Right lobe of liver (tissue), 6 donors: ENCODE measurements at regions not wholly inside any gene's neighbourhood (a gene's known extent, or its start where the extent isn't known, plus 50 kb on each side); places are given as distances from the start of the nearest gene placed in this dataset.

Experiments used
- ATAC-seq, 4 donors: fragments of 200-7000 bp; cut with Tn5 transposase; one replicate each; pipeline ENCODE4 v1.9.1; 2020; ENCODE audit warnings: mild to moderate bottlenecking in 4 of 4, moderate library complexity in 4 of 4
- DNase-seq, 3 donors: peaks; one replicate each; pipeline ENCODE4 v3.0.0-alpha.2; 2020
- H3K27ac ChIP-seq, 3 donors: fragments of 200-600 bp; one replicate each; pipeline ENCODE4 v1.8.0; 2022
- H3K27me3 ChIP-seq, 2 donors: fragments of 200-600 bp; one replicate each; pipeline ENCODE4 v1.8.0; 2022
- H3K36me3 ChIP-seq, 4 donors: fragments of 200-600 bp; sonication (generic) in 1 of 4; one replicate each; pipeline versions ENCODE4 v1.5.1 to v1.8.0; 2017 to 2022; ENCODE audit warnings: control low read depth in 1 of 4
- H3K4me1 ChIP-seq, 4 donors: fragments of 200-600 bp; sonication (generic) in 1 of 4; one replicate each; pipeline versions ENCODE4 v1.5.1 to v1.8.0; 2017 to 2022; ENCODE audit warnings: control low read depth in 1 of 4
- H3K4me3 ChIP-seq, 3 donors: fragments of 200-600 bp; one replicate each; pipeline ENCODE4 v1.8.0; 2022
- H3K9me3 ChIP-seq, 4 donors: fragments of 200-600 bp; sonication (generic) in 1 of 4; one replicate each; pipeline versions ENCODE4 v1.5.1 to v1.8.0; 2017 to 2022; ENCODE audit warnings: control low read depth in 1 of 4
- CTCF ChIP-seq, 4 donors: fragments of 200-600 bp in 3 of 4; fragments of 450-650 bp in 1 of 4; IDR thresholded peaks; one replicate each; pipeline versions ENCODE4 v1.5.1 to v1.8.0; 2016 to 2022; ENCODE audit warnings: antibody characterized with exemption in 4 of 4, mild to moderate bottlenecking in 2 of 4
- POLR2A ChIP-seq: fragments of 450-650 bp; IDR thresholded peaks from one replicate; pipeline ENCODE4 v1.6.1; 2017; ENCODE audit warnings: antibody characterized with exemption, mild to moderate bottlenecking
- WGBS: methylation state at CpG from one replicate; pipeline ENCODE4 v1.1.6; 2018; ENCODE audit warnings: low coverage, low lambda C conversion rate; ENCODE audit not compliant: insufficient coverage; ENCODE audit errors: missing lambda C conversion rate; 5-methylcytosine and 5-hydroxymethylcytosine counted together
- intact Hi-C, 2 donors: fragments of 100-400 bp; cut with DNase I; formaldehyde crosslinking; loops; one replicate each; pipeline versions ENCODE4 v1.11.2 to v1.14.1; 2022
- donor health status: DM: no; HTN: yes; CAD: no.
- donor health status: DM: no; HTN: no; CAD: no.
- donor health status: DM: no; HTN: no; CAD: no.
- donor health status: DM: no; HTN: yes; CAD: no.
- donor health status: DM: no; HTN: yes; CAD: no.

- intact Hi-C loops = no loop called here
- WGBS = 56% methylated on average over 1 of the region's 1 CpG
- Histone ChIP-seq H3K4me1 (no peaks in the 10 kb centered on the region), H3K4me3 (no peak overlapping the region), H3K27ac (no peak overlapping the region), H3K9me3 (no peaks in the 10 kb centered on the region), H3K36me3 (no peaks in the 10 kb centered on the region), H3K27me3 (no peaks in the 10 kb centered on the region)
- TF ChIP-seq CTCF (IDR thresholded peaks at IDR 0.05) = no peak
- TF ChIP-seq POLR2A = no peak
- ATAC-seq (no peak), DNase-seq (no peak)
These were observed 58.4 kb upstream of the IGSF21 start for GRCh38 chr1:18049228-18049627.

GRCh38 chr1:18052671-18053070, 54.9 kb upstream of the IGSF21 start:
- H3K27me3 ChIP-seq = no peaks in the 10 kb centered on the region
- no peak for TF ChIP-seq POLR2A
- TF ChIP-seq CTCF (IDR thresholded peaks at IDR 0.05) = no peak
- DNase-seq = no peak
- ATAC-seq = no peak
- H3K4me1 ChIP-seq = no peaks in the 10 kb centered on the region
- H3K9me3 ChIP-seq = no peaks in the 10 kb centered on the region
- H3K36me3 ChIP-seq = no peaks in the 10 kb centered on the region
- no peak overlapping the region for H3K4me3 ChIP-seq
- WGBS = 52% methylated on average over 8 of the region's 8 CpGs
- no peak overlapping the region for H3K27ac ChIP-seq
- intact Hi-C loops = no loop called here

GRCh38 chr1:18055156-18055555, 52.4 kb upstream of the IGSF21 start:
- Histone ChIP-seq H3K27ac (no peak overlapping the region), H3K9me3 (no peaks in the 10 kb centered on the region), H3K36me3 (no peaks in the 10 kb centered on the region), H3K27me3 (no peaks in the 10 kb centered on the region), H3K4me3 (no peak overlapping the region), H3K4me1 (no peaks in the 10 kb centered on the region)
- no peak for DNase-seq
- intact Hi-C loops = no loop called here
- ATAC-seq = no peak
- no peak for TF ChIP-seq CTCF (IDR thresholded peaks at IDR 0.05)
- TF ChIP-seq POLR2A = no peak
- 84% methylated on average over 14 of the region's 14 CpGs for WGBS

- no peaks in the 10 kb centered on the region for H3K9me3 ChIP-seq
- H3K36me3 ChIP-seq = no peaks in the 10 kb centered on the region
- H3K4me3 ChIP-seq = no peak overlapping the region
- TF ChIP-seq POLR2A (no peak), CTCF (IDR thresholded peaks at IDR 0.05) (no peak)
- H3K27ac ChIP-seq = no peak overlapping the region
- H3K4me1 ChIP-seq = no peaks in the 10 kb centered on the region
- WGBS = 80% methylated on average over 1 of the region's 1 CpG
- ATAC-seq (no peak), DNase-seq (no peak)
- intact Hi-C loops = no loop called here
- H3K27me3 ChIP-seq = no peaks in the 10 kb centered on the region
These were observed 51.1 kb upstream of the IGSF21 start for GRCh38 chr1:18056545-18056944.

GRCh38 chr1:18057623-18058022, 50.0 kb upstream of the IGSF21 start:
- TF ChIP-seq CTCF (IDR thresholded peaks at IDR 0.05) (no peak), POLR2A (no peak)
- Histone ChIP-seq H3K9me3 (no peaks in the 10 kb centered on the region), H3K27ac (no peak overlapping the region), H3K36me3 (no peaks in the 10 kb centered on the region), H3K27me3 (no peaks in the 10 kb centered on the region), H3K4me1 (no peaks in the 10 kb centered on the region), H3K4me3 (no peak overlapping the region)
- DNase-seq = no peak
- intact Hi-C loops = no loop called here
- whole genome bisulfite sequencing = 33% methylated on average over 2 of the region's 5 CpGs
- ATAC-seq = no peak
